HCT116 (cell line): ENCODE measurements at regions not wholly inside any gene's neighbourhood (a gene's known extent, or its start where the extent isn't known, plus 50 kb on each side); places are given as distances from the start of the nearest gene placed in this dataset.

Experiments used
- ATAC-seq: fragments of 200-7000 bp; cut with Tn5 transposase; 2 replicates; pipeline ENCODE4 v1.9.1; 2020; ENCODE audit warnings: mild to moderate bottlenecking, moderate library complexity
- BruUV-seq: library from RNA; stranded (reverse); fragments of 400-500 nt; replicated peaks from 2 replicates; lab custom pipeline; 2021; lab: Mats Ljungman, UMichigan
- CTCF ChIA-PET: fragments of 300-600 bp; sonication (Branson Sonifier 250); formaldehyde crosslinking; loops from one replicate; lab custom pipeline; 2021; ENCODE audit warnings: antibody characterized with exemption; lab: Charles Lee
- POLR2A ChIA-PET: fragments of 300-600, 350-600 bp; sonication (Branson Sonifier 250); formaldehyde crosslinking; loops from one replicate; lab custom pipeline; 2021; ENCODE audit warnings: antibody characterized with exemption; lab: Charles Lee
- RAD21 ChIA-PET, 2 experiments: fragments of 300-600 bp; sonication (Branson Sonifier 250); formaldehyde crosslinking; loops; one replicate each; lab custom pipeline; 2023; ENCODE audit warnings: low total read pairs in 2 of 2; ENCODE audit not compliant: uncharacterized antibody in 2 of 2, unreplicated experiment in 2 of 2, low non-redundant PET in 1 of 2; lab: Charles Lee
- DNase-seq: peaks from one replicate; pipeline ENCODE4 v3.0.0-alpha.2; 2010; ENCODE audit warnings: low read depth, low spot score
- H2AFZ ChIP-seq: fragments of 200-600 bp; shearing (Covaris generic), sonication (generic); 2 replicates; pipeline ENCODE4 v1.6.1; 2017; ENCODE audit warnings: low read depth, mixed run types, mixed read lengths, antibody characterized with exemption, low read length; ENCODE audit not compliant: poor library complexity, severe bottlenecking
- H3K27ac ChIP-seq: 2 replicates; pipeline ENCODE4 v1.5.1; 2012; ENCODE audit warnings: low read depth, low read length
- H3K27me3 ChIP-seq: fragments of 200-600 bp; sonication (generic); 2 replicates; pipeline ENCODE4 v1.6.1; 2016; ENCODE audit warnings: mixed run types, low read length, mixed read lengths; ENCODE audit not compliant: insufficient read depth
- H3K36me3 ChIP-seq, 2 experiments: fragments of 200-500 bp in 1 of 2; fragments of 200-600 bp in 1 of 2; sonication (Bioruptor generic) in 1 of 2; sonication (generic) in 1 of 2; 2 replicates each; pipeline versions ENCODE4 v1.5.1 to v1.6.1; 2014 to 2016; ENCODE audit warnings: low read length in 2 of 2, inconsistent platforms in 1 of 2, mixed read lengths in 1 of 2, mixed run types in 1 of 2; ENCODE audit not compliant: insufficient read depth in 2 of 2, control insufficient read depth in 1 of 2
- H3K4me1 ChIP-seq, 2 experiments: fragments of 200-600 bp in 1 of 2; sonication (generic) in 1 of 2; 2 replicates each; pipeline versions ENCODE4 v1.5.1 to v1.6.1; 2012 to 2017; ENCODE audit warnings: low read length in 2 of 2, inconsistent platforms in 1 of 2, mild to moderate bottlenecking in 1 of 2, mixed read lengths in 1 of 2, mixed run types in 1 of 2, moderate library complexity in 1 of 2; ENCODE audit not compliant: insufficient read depth in 2 of 2, control insufficient read depth in 1 of 2
- H3K4me2 ChIP-seq: fragments of 200-600 bp; sonication (generic); 2 replicates; pipeline ENCODE4 v1.6.1; 2017; ENCODE audit warnings: mixed run types, low read length, mixed read lengths
- H3K4me3 ChIP-seq, 2 experiments: fragments of 200-600 bp in 1 of 2; sonication (generic) in 1 of 2; replicated peaks in 1 of 2; 2 replicates each; pipeline ENCODE4 v1.5.1; 2011 to 2016; ENCODE audit warnings: low read length in 2 of 2, control low read depth in 1 of 2, low read depth in 1 of 2, mild to moderate bottlenecking in 1 of 2, mixed read lengths in 1 of 2, mixed run types in 1 of 2
- H3K79me2 ChIP-seq: fragments of 200-600 bp; sonication (generic); 2 replicates; pipeline ENCODE4 v1.6.1; 2017; ENCODE audit warnings: mild to moderate bottlenecking, mixed run types, low read length, moderate library complexity, mixed read lengths; ENCODE audit not compliant: insufficient read depth
- H3K9ac ChIP-seq: fragments of 200-600 bp; sonication (generic); 2 replicates; pipeline ENCODE4 v1.6.1; 2016; ENCODE audit warnings: low read length, mixed read lengths
- H3K9me2 ChIP-seq: fragments of 200-600 bp; sonication (generic), shearing (Covaris generic); 2 replicates; pipeline ENCODE4 v1.6.1; 2017; ENCODE audit warnings: mixed run types, mild to moderate bottlenecking, moderate library complexity; ENCODE audit not compliant: insufficient read depth
- H3K9me3 ChIP-seq, 2 experiments: fragments of 200-500 bp in 1 of 2; fragments of 200-600 bp in 1 of 2; sonication (Bioruptor generic) in 1 of 2; sonication (generic) in 1 of 2; 2 replicates each; pipeline ENCODE4 v1.6.1; 2014 to 2017; ENCODE audit warnings: low read length in 2 of 2, mixed read lengths in 2 of 2, inconsistent platforms in 1 of 2, low read depth in 1 of 2, mild to moderate bottlenecking in 1 of 2, mixed run types in 1 of 2, moderate library complexity in 1 of 2; ENCODE audit not compliant: control insufficient read depth in 1 of 2, insufficient read depth in 1 of 2
- H4K20me1 ChIP-seq: fragments of 200-600 bp; sonication (generic), shearing (Covaris generic); 2 replicates; pipeline ENCODE4 v1.6.1; 2017; ENCODE audit warnings: mixed run types, mild to moderate bottlenecking, moderate library complexity; ENCODE audit not compliant: insufficient read depth
- CBX3 ChIP-seq: IDR thresholded peaks from 2 replicates; pipeline ENCODE4 v1.6.1; 2012; ENCODE audit warnings: low read depth
- CEBPB ChIP-seq: IDR thresholded peaks from 2 replicates; pipeline ENCODE4 v1.6.1; 2012; ENCODE audit warnings: low read depth
- CTCF ChIP-seq, 3 experiments: fragments of 200-600 bp in 1 of 3; sonication (generic) in 1 of 3; IDR thresholded peaks in 2 of 3; conservative IDR thresholded peaks in 1 of 3; 2 replicates each; pipeline ENCODE4 v1.5.1; 2012 to 2017; ENCODE audit warnings: low read depth in 2 of 3, low read length in 2 of 3, antibody characterized with exemption in 1 of 3, borderline replicate concordance in 1 of 3, control low read depth in 1 of 3, mild to moderate bottlenecking in 1 of 3, mixed read lengths in 1 of 3, mixed run types in 1 of 3, moderate library complexity in 1 of 3; ENCODE audit not compliant: insufficient read depth in 1 of 3
- EGR1 ChIP-seq: IDR thresholded peaks from 2 replicates; pipeline ENCODE4 v1.6.1; 2012; ENCODE audit warnings: low read depth
- ELF1 ChIP-seq: IDR thresholded peaks from 2 replicates; pipeline ENCODE4 v1.6.1; 2012; ENCODE audit warnings: low read depth, borderline replicate concordance
- EZH2 ChIP-seq: fragments of 200-600 bp; sonication (generic); IDR thresholded peaks from 2 replicates; pipeline ENCODE4 v1.6.1; 2017; ENCODE audit warnings: antibody characterized with exemption, mixed run types
- JUND ChIP-seq: IDR thresholded peaks from 2 replicates; pipeline ENCODE4 v1.6.1; 2012
- REST ChIP-seq: IDR thresholded peaks from 2 replicates; pipeline ENCODE4 v1.6.1; 2012; ENCODE audit warnings: low read depth
- SIN3A ChIP-seq: IDR thresholded peaks from 2 replicates; pipeline ENCODE4 v1.6.1; 2012; ENCODE audit warnings: low read depth
- SRF ChIP-seq: IDR thresholded peaks from 2 replicates; pipeline ENCODE4 v1.6.1; 2012; ENCODE audit warnings: low read depth
- TCF7L2 ChIP-seq: IDR thresholded peaks from 2 replicates; pipeline ENCODE4 v1.7.0; 2011; ENCODE audit warnings: borderline replicate concordance, inconsistent platforms; ENCODE audit not compliant: insufficient read depth, insufficient read length; ENCODE audit errors: extremely low read depth
- ZNF274 ChIP-seq: fragments of 200-500 bp; sonication (Bioruptor generic); IDR thresholded peaks from 2 replicates; pipeline ENCODE4 v1.6.1; 2014; ENCODE audit warnings: mild to moderate bottlenecking, low read depth, low read length, inconsistent platforms
- intact Hi-C: fragments of 100-400 bp; cut with micrococcal nuclease; formaldehyde crosslinking; loops from 2 replicates; pipeline ENCODE4 v1.10.0; 2022
- TF ChIP-seq, protein P1 (sequence below): IDR thresholded peaks from 2 replicates; pipeline ENCODE4 v1.6.1; 2011; ENCODE audit warnings: mild to moderate bottlenecking, low read length, moderate library complexity; ENCODE audit not compliant: insufficient replicate concordance; ENCODE audit errors: extremely low read depth

- ChIA-PET POLR2A (no interaction called here), CTCF (no interaction called here), RAD21 (no interaction called here)
- no peaks in the 10 kb centered on the region for H3K79me2 ChIP-seq
- H3K27ac ChIP-seq, result no peak overlapping the region
- TF ChIP-seq JUND (no peak), SIN3A (no peak), CEBPB (no peak), CBX3 (no peak), ELF1 (no peak), SRF (no peak), ZNF274 (no peak), EZH2 (no peak), REST (no peak), TCF7L2 (no peak), CTCF (IDR thresholded peaks at IDR 0.05 in 2 of 3, conservative IDR thresholded peaks at IDR 0.05 in 1 of 3; ENCODE audit: borderline replicate concordance in 1 of 3, insufficient read depth in 1 of 3, low read depth in 2 of 3, low read length in 2 of 3) (no peak), EGR1 (no peak)
- TF ChIP-seq, protein P1, sequence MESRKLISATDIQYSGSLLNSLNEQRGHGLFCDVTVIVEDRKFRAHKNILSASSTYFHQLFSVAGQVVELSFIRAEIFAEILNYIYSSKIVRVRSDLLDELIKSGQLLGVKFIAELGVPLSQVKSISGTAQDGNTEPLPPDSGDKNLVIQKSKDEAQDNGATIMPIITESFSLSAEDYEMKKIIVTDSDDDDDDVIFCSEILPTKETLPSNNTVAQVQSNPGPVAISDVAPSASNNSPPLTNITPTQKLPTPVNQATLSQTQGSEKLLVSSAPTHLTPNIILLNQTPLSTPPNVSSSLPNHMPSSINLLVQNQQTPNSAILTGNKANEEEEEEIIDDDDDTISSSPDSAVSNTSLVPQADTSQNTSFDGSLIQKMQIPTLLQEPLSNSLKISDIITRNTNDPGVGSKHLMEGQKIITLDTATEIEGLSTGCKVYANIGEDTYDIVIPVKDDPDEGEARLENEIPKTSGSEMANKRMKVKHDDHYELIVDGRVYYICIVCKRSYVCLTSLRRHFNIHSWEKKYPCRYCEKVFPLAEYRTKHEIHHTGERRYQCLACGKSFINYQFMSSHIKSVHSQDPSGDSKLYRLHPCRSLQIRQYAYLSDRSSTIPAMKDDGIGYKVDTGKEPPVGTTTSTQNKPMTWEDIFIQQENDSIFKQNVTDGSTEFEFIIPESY, result no peak
- H3K9ac ChIP-seq, result no peak overlapping the region
- no peaks in the 10 kb centered on the region for H3K36me3 ChIP-seq
- intact Hi-C loops, result no loop called here
- no peak overlapping the region for H2AFZ ChIP-seq
- H3K9me3 ChIP-seq, result no peaks in the 10 kb centered on the region; a peak in 1 of 4 replicates
- H3K4me2 ChIP-seq, result no peak overlapping the region
- no peaks in the 10 kb centered on the region for H3K9me2 ChIP-seq
- no peak overlapping the region for H3K4me3 ChIP-seq
- DNase-seq (no peak), ATAC-seq (no peak)
- no TSS peak for BruUV-seq
- H3K27me3 ChIP-seq, result no peaks in the 10 kb centered on the region
- H3K4me1 ChIP-seq, result no peaks in the 10 kb centered on the region
- no peaks in the 10 kb centered on the region for H4K20me1 ChIP-seq
Measured at GRCh38 chr4:60195256-60195655, 1004.9 kb upstream of the ADGRL3 start.
